ENCODE measurements at regions not wholly inside any gene's neighbourhood (a gene's known extent, or its start where the extent isn't known, plus 50 kb on each side); places are given as distances from the start of the nearest gene placed in this dataset.

DNA sequence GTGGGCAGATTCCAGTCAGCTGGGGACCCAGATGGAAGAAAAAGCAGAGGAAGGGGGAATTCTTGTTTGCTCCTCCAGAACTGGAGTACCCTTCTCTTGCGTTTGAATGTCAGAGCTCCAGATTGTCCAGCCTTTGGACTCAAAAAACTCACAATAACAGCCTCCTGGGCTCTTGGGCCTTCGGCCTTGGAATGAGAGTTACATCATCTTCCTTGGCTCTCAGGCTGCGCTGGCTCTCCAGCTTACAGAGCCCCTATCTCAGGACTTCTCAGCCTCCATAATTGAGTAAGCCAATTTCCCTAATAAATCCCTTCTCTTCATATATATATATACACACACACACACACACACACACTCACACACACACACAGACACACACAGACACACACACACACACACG lies 1215.7 kb upstream of the SLC10A2 start:
- intact Hi-C loops (cut with DNase I): no loop called here
- no peak for DNase-seq
- H3K27me3 ChIP-seq: no peaks in the 10 kb centered on the region

DNA sequence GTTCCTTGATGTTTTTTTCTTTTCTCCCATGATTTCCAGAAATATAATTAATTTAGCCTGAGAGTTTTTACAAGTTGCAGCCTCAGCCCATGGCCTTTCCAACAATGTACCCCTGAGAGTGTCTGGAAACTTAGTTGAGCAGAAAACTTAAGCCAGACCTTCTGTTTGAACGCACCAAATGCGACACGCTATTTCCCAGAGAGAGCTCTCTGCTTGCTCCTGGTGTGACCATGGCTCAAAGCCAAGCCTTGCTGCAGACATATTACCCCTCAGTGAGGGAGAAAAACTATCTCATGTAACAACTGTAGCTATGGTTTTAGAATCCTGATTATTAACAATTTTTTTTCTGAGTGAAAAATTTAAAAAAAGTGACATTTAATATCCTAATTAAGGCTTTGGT lies 1204.5 kb upstream of the SLC10A2 start:
- no peaks in the 10 kb centered on the region for H3K27me3 ChIP-seq
- no peak for DNase-seq
- no peaks in the 10 kb centered on the region for H3K4me1 ChIP-seq (replicated peaks in 1 of 2)
- intact Hi-C loops (cut with DNase I): no loop called here
- no peak for TF ChIP-seq POLR2A (IDR thresholded peaks at IDR 0.05)
- TF ChIP-seq, protein P1, sequence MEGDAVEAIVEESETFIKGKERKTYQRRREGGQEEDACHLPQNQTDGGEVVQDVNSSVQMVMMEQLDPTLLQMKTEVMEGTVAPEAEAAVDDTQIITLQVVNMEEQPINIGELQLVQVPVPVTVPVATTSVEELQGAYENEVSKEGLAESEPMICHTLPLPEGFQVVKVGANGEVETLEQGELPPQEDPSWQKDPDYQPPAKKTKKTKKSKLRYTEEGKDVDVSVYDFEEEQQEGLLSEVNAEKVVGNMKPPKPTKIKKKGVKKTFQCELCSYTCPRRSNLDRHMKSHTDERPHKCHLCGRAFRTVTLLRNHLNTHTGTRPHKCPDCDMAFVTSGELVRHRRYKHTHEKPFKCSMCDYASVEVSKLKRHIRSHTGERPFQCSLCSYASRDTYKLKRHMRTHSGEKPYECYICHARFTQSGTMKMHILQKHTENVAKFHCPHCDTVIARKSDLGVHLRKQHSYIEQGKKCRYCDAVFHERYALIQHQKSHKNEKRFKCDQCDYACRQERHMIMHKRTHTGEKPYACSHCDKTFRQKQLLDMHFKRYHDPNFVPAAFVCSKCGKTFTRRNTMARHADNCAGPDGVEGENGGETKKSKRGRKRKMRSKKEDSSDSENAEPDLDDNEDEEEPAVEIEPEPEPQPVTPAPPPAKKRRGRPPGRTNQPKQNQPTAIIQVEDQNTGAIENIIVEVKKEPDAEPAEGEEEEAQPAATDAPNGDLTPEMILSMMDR (IDR thresholded peaks at IDR 0.05): no peak
- H3K36me3 ChIP-seq (replicated peaks in 1 of 2): no peaks in the 10 kb centered on the region
- H3K4me3 ChIP-seq: no peak overlapping the region
- 68 to 89% (median 77%) methylated on average over 3 of the region's 3 CpGs for WGBS, 4 donors
- no peak overlapping the region for H3K27ac ChIP-seq
- no peaks in the 10 kb centered on the region for H3K9me3 ChIP-seq (replicated peaks in 1 of 3)

More for the DNA sequence above, 1215.7 kb upstream of the SLC10A2 start:
- TF ChIP-seq, protein P1 (IDR thresholded peaks at IDR 0.05): no peak
- no peak for TF ChIP-seq POLR2A (IDR thresholded peaks at IDR 0.05)
- 61 to 74% (median 71%) methylated on average over 4 of the region's 4 CpGs for WGBS, 4 donors
- Histone ChIP-seq H3K4me3 (no peak overlapping the region), H3K27ac (no peak overlapping the region), H3K4me1 (replicated peaks in 1 of 2) (no peaks in the 10 kb centered on the region), H3K36me3 (replicated peaks in 1 of 2) (no peaks in the 10 kb centered on the region), H3K9me3 (replicated peaks in 1 of 3) (no peaks in the 10 kb centered on the region)

DNA sequence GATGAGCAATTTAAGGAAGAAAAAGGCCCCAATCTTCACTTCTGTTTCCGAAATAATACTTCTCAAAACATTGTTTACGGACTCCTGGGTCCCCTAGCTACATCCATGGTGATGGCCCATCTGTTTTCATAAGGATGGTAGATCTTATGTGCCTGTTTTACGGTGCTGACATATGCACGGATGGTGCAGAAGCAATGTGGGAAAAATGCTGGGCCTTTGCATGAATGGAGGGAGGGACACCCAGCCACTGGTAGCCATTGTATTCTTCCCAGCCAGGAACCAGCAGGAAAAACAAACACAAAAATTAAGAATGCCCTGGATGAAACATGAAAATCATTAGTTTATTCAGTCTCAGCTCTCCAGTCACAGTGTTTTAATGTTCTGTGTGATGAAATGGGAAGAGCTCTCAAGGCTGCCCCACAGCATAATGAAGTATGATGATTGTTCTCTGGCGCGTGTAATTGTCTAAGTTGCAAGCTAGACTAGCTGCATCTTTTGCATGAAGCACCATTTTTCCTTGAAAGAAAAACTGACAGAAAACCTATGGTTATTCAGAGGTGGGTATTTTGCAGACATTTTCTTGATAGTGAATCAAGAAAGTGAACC lies 1201.1 kb upstream of the SLC10A2 start:
- no peaks in the 10 kb centered on the region for H3K36me3 ChIP-seq (replicated peaks in 1 of 2)
- 74 to 88% (median 83%) methylated on average over 6 of the region's 6 CpGs for WGBS, 4 donors
- TF ChIP-seq POLR2A (IDR thresholded peaks at IDR 0.05): no peak
- TF ChIP-seq, protein P1 (IDR thresholded peaks at IDR 0.05): no peak

DNA sequence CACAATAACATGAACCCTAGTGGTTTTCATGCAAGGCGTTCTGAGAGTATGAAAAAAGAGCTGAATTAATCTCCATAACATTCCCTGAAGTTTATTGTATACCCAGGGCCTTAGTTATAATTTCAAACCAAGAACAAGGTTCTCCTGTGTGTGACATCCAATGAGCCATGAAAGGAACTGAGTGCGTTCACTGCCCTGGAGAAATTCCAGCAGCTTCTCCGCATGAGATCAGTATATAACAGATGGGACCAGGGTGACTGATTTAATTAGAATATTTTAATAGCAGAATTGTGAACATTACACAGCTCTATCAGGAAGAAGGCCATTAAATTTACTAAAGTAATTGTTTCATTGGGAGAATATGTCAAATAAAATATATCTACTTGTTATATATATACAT lies 1190.5 kb upstream of the SLC10A2 start:
- no peak overlapping the region for H3K27ac ChIP-seq
- H3K36me3 ChIP-seq (replicated peaks in 1 of 2): no peaks in the 10 kb centered on the region
- 78 to 85% (median 79%) methylated on average over 3 of the region's 3 CpGs for WGBS, 4 donors
- intact Hi-C loops (cut with DNase I): no loop called here
- H3K27me3 ChIP-seq: no peaks in the 10 kb centered on the region
- no peak for DNase-seq
- no peak for TF ChIP-seq POLR2A (IDR thresholded peaks at IDR 0.05)
- TF ChIP-seq, protein P1 (IDR thresholded peaks at IDR 0.05): no peak
- H3K4me3 ChIP-seq: no peak overlapping the region
- no peaks in the 10 kb centered on the region for H3K9me3 ChIP-seq (replicated peaks in 1 of 3)
- no peaks in the 10 kb centered on the region for H3K4me1 ChIP-seq (replicated peaks in 1 of 2)

More for the DNA sequence above, 1201.1 kb upstream of the SLC10A2 start:
- no peaks in the 10 kb centered on the region for H3K27me3 ChIP-seq
- no peak overlapping the region for H3K4me3 ChIP-seq
- intact Hi-C loops (cut with DNase I): no loop called here
- H3K27ac ChIP-seq: no peak overlapping the region
- H3K4me1 ChIP-seq (replicated peaks in 1 of 2): no peaks in the 10 kb centered on the region
- no peaks in the 10 kb centered on the region for H3K9me3 ChIP-seq (replicated peaks in 1 of 3)
- DNase-seq: no peak
